Mesendoderm (in vitro differentiated cells): ENCODE measurements at regions not wholly inside any gene's neighbourhood (a gene's known extent, or its start where the extent isn't known, plus 50 kb on each side); places are given as distances from the start of the nearest gene placed in this dataset.
A peak's percentile ranks its signal among the peaks of the same experiment; 100 is the strongest.

Experiments used
- DNase-seq: peaks from one replicate; pipeline ENCODE4 v3.0.0; 2013
- H2AK5ac ChIP-seq: 2 replicates; pipeline ENCODE4 v1.6.1; 2013; ENCODE audit warnings: low read length, inconsistent platforms
- H2BK120ac ChIP-seq: 2 replicates; pipeline ENCODE4 v1.6.1; 2013; ENCODE audit warnings: low read depth, mild to moderate bottlenecking, low read length, moderate library complexity, mixed read lengths
- H2BK15ac ChIP-seq: replicated peaks from 2 replicates; pipeline ENCODE4 v1.6.1; 2013; ENCODE audit warnings: low read depth, mild to moderate bottlenecking, moderate library complexity
- H2BK5ac ChIP-seq: 2 replicates; pipeline ENCODE4 v1.6.1; 2013; ENCODE audit warnings: low read length, inconsistent platforms
- H3K18ac ChIP-seq: 2 replicates; pipeline ENCODE4 v1.6.1; 2013; ENCODE audit warnings: mild to moderate bottlenecking, low read length, mixed read lengths
- H3K23ac ChIP-seq: one replicate; pipeline ENCODE4 v1.6.1; 2013; ENCODE audit warnings: low read length
- H3K27ac ChIP-seq: 2 replicates; pipeline ENCODE4 v1.5.1; 2013; ENCODE audit warnings: low read depth, mild to moderate bottlenecking, inconsistent platforms, low read length, moderate library complexity
- H3K27me3 ChIP-seq: 2 replicates; pipeline ENCODE4 v1.6.1; 2013; ENCODE audit warnings: low read length, control low read depth, mild to moderate bottlenecking, inconsistent platforms; ENCODE audit not compliant: insufficient read depth, poor library complexity
- H3K36me3 ChIP-seq: 2 replicates; pipeline ENCODE4 v1.6.1; 2013; ENCODE audit warnings: low read length, inconsistent platforms; ENCODE audit not compliant: control insufficient read depth, insufficient read depth
- H3K4ac ChIP-seq: one replicate; pipeline ENCODE4 v1.6.1; 2013; ENCODE audit warnings: low read depth, mild to moderate bottlenecking, low read length, moderate library complexity
- H3K4me1 ChIP-seq: 2 replicates; pipeline ENCODE4 v1.6.1; 2013; ENCODE audit warnings: low read depth, low read length, inconsistent platforms; ENCODE audit not compliant: control insufficient read depth
- H3K4me2 ChIP-seq: 2 replicates; pipeline ENCODE4 v1.6.1; 2013; ENCODE audit warnings: low read length
- H3K4me3 ChIP-seq: 2 replicates; pipeline ENCODE4 v1.5.1; 2013; ENCODE audit warnings: mild to moderate bottlenecking, low read length
- H3K56ac ChIP-seq: one replicate; pipeline ENCODE4 v1.6.1; 2013; ENCODE audit warnings: low read length
- H3K79me1 ChIP-seq: 2 replicates; pipeline ENCODE4 v1.6.1; 2013; ENCODE audit warnings: low read length, inconsistent platforms
- H3K79me2 ChIP-seq: 2 replicates; pipeline ENCODE4 v1.6.1; 2013; ENCODE audit warnings: mild to moderate bottlenecking, low read length; ENCODE audit not compliant: control insufficient read depth, insufficient read depth
- H3K9ac ChIP-seq: 2 replicates; pipeline ENCODE4 v1.6.1; 2013; ENCODE audit warnings: low read length, inconsistent platforms
- H4K5ac ChIP-seq: one replicate; pipeline ENCODE4 v1.6.1; 2013; ENCODE audit warnings: low read length
- H4K8ac ChIP-seq: one replicate; pipeline ENCODE4 v1.6.1; 2013; ENCODE audit warnings: low read depth, mild to moderate bottlenecking, control low read depth, low read length, moderate library complexity
- WGBS: extraction: QIAGEN DNeasy Blood & Tissue Kit; methylation state at CpG from one replicate; pipeline ENCODE4 v1.1.7; 2013; ENCODE audit warnings: low lambda C conversion rate, missing lambda C conversion rate; ENCODE audit not compliant: insufficient coverage; ENCODE audit errors: extremely low coverage; 5-methylcytosine and 5-hydroxymethylcytosine counted together

- Histone ChIP-seq H2BK5ac (no peak overlapping the region), H3K4me1 (peaks cover 6% of the 10 kb centered on the region), H3K36me3 (no peaks in the 10 kb centered on the region), H3K23ac (no peak overlapping the region), H3K9ac (no peak overlapping the region), H3K56ac (no peak overlapping the region), H4K5ac (no peak overlapping the region), H3K4ac (no peak overlapping the region), H2BK15ac (no peak overlapping the region), H3K27me3 (no peaks in the 10 kb centered on the region), H3K4me3 (no peak overlapping the region), H3K4me2 (no peak overlapping the region), H2AK5ac (no peak overlapping the region), H4K8ac (no peak overlapping the region), H3K27ac (no peak overlapping the region), H3K79me1 (no peaks in the 10 kb centered on the region), H2BK120ac (no peak overlapping the region), H3K79me2 (no peaks in the 10 kb centered on the region), H3K18ac (no peak overlapping the region)
- DNase-seq = no peak
- WGBS = no CpG with 5 or more reads among the region's 2 CpGs
Observed at GRCh38 chr16:51487880-51488279, 336.8 kb upstream of the SALL1 start.

GRCh38 chr16:51474414-51475091 lies 323.5 kb upstream of the SALL1 start:
- Histone ChIP-seq H4K8ac (no peak overlapping the region), H2BK120ac (no peak overlapping the region), H3K4me2 (no peak overlapping the region), H2BK5ac (no peak overlapping the region), H3K9ac (no peak overlapping the region), H3K4me1 (no peaks in the 10 kb centered on the region), H3K4me3 (no peak overlapping the region), H3K79me2 (no peaks in the 10 kb centered on the region), H3K79me1 (no peaks in the 10 kb centered on the region), H3K56ac (no peak overlapping the region), H3K27ac (no peak overlapping the region), H3K36me3 (no peaks in the 10 kb centered on the region), H3K18ac (no peak overlapping the region), H3K4ac (no peak overlapping the region), H3K27me3 (no peaks in the 10 kb centered on the region), H2BK15ac (no peak overlapping the region), H3K23ac (no peak overlapping the region), H2AK5ac (no peak overlapping the region), H4K5ac (no peak overlapping the region)
- no CpG with 5 or more reads among the region's 1 CpG for WGBS
- no peak for DNase-seq

- Histone ChIP-seq H3K23ac (no peak overlapping the region), H3K4ac (no peak overlapping the region), H2AK5ac (no peak overlapping the region), H4K5ac (no peak overlapping the region), H2BK15ac (no peak overlapping the region), H3K79me2 (no peaks in the 10 kb centered on the region), H3K4me3 (no peak overlapping the region), H3K9ac (no peak overlapping the region), H3K4me1 (no peaks in the 10 kb centered on the region), H3K27ac (no peak overlapping the region), H3K79me1 (no peaks in the 10 kb centered on the region), H3K27me3 (no peaks in the 10 kb centered on the region), H3K36me3 (no peaks in the 10 kb centered on the region), H3K18ac (no peak overlapping the region), H3K56ac (no peak overlapping the region), H3K4me2 (no peak overlapping the region), H2BK120ac (no peak overlapping the region), H2BK5ac (no peak overlapping the region), H4K8ac (no peak overlapping the region)
- WGBS = no CpG with 5 or more reads among the region's 3 CpGs
- no peak for DNase-seq
Observed at GRCh38 chr16:51473091-51473490, 322.0 kb upstream of the SALL1 start.

- no peak overlapping the region for H3K27ac ChIP-seq
- no peak overlapping the region for H2BK120ac ChIP-seq
- H3K27me3 ChIP-seq = no peaks in the 10 kb centered on the region
- H2BK15ac ChIP-seq = no peak overlapping the region
- no peak overlapping the region for H3K4ac ChIP-seq
- H3K4me3 ChIP-seq = no peak overlapping the region
- H3K79me2 ChIP-seq = no peaks in the 10 kb centered on the region
- H3K4me1 ChIP-seq = no peaks in the 10 kb centered on the region
- no peak overlapping the region for H4K5ac ChIP-seq
- no peak for DNase-seq
- no peak overlapping the region for H4K8ac ChIP-seq
- no peak overlapping the region for H2AK5ac ChIP-seq
- no CpG with 5 or more reads among the region's 4 CpGs for WGBS
- no peaks in the 10 kb centered on the region for H3K36me3 ChIP-seq
- H2BK5ac ChIP-seq = no peak overlapping the region
- H3K56ac ChIP-seq = no peak overlapping the region
- H3K23ac ChIP-seq = no peak overlapping the region
- H3K9ac ChIP-seq = no peak overlapping the region
- H3K18ac ChIP-seq = no peak overlapping the region
- H3K4me2 ChIP-seq = no peak overlapping the region
- no peaks in the 10 kb centered on the region for H3K79me1 ChIP-seq
Observed at GRCh38 chr16:51470492-51470891, 319.4 kb upstream of the SALL1 start.

GRCh38 chr16:51464996-51465395 lies 313.9 kb upstream of the SALL1 start:
- H3K4me1 ChIP-seq = no peaks in the 10 kb centered on the region
- H3K79me2 ChIP-seq = no peaks in the 10 kb centered on the region
- WGBS = no CpG with 5 or more reads among the region's 5 CpGs
- no peak overlapping the region for H3K56ac ChIP-seq
- no peak overlapping the region for H2BK5ac ChIP-seq
- H2BK120ac ChIP-seq = no peak overlapping the region
- no peak overlapping the region for H2BK15ac ChIP-seq
- H3K4me3 ChIP-seq = no peak overlapping the region
- H3K27me3 ChIP-seq = no peaks in the 10 kb centered on the region
- no peak overlapping the region for H3K18ac ChIP-seq
- no peaks in the 10 kb centered on the region for H3K36me3 ChIP-seq
- H3K79me1 ChIP-seq = no peaks in the 10 kb centered on the region
- H3K4ac ChIP-seq = no peak overlapping the region
- no peak overlapping the region for H4K8ac ChIP-seq
- no peak for DNase-seq
- no peak overlapping the region for H4K5ac ChIP-seq
- no peak overlapping the region for H3K4me2 ChIP-seq
- no peak overlapping the region for H3K23ac ChIP-seq
- H3K27ac ChIP-seq = no peak overlapping the region
- no peak overlapping the region for H3K9ac ChIP-seq
- no peak overlapping the region for H2AK5ac ChIP-seq

GRCh38 chr16:51461255-51461654 lies 310.2 kb upstream of the SALL1 start:
- Histone ChIP-seq H3K79me2 (no peaks in the 10 kb centered on the region), H3K36me3 (no peaks in the 10 kb centered on the region), H3K27me3 (no peaks in the 10 kb centered on the region), H3K79me1 (no peaks in the 10 kb centered on the region), H3K4me3 (no peak overlapping the region), H3K23ac (no peak overlapping the region), H2BK15ac (no peak overlapping the region), H2AK5ac (no peak overlapping the region), H4K5ac (no peak overlapping the region), H4K8ac (no peak overlapping the region), H3K9ac (no peak overlapping the region), H3K56ac (no peak overlapping the region), H3K18ac (no peak overlapping the region), H3K4me1 (no peaks in the 10 kb centered on the region), H3K27ac (no peak overlapping the region), H2BK5ac (no peak overlapping the region), H3K4ac (no peak overlapping the region), H2BK120ac (no peak overlapping the region), H3K4me2 (no peak overlapping the region)
- WGBS = no CpG with 5 or more reads among the region's 4 CpGs
- DNase-seq = peak; percentile 27
